Astrocyte (in vitro differentiated cells and primary cell): ENCODE measurements at regions not wholly inside any gene's neighbourhood (a gene's known extent, or its start where the extent isn't known, plus 50 kb on each side); places are given as distances from the start of the nearest gene placed in this dataset.

ENCODE experiments used
- DNase-seq: peaks from one replicate; pipeline ENCODE4 v3.0.0-alpha.2; 2010; ENCODE audit warnings: low read depth
- FAIRE-seq: peaks from 2 replicates; lab custom pipeline; 2011; peaks lifted over from hg19 to GRCh38; lab: Jason Lieb, UNC
- H2AFZ ChIP-seq: 2 replicates; pipeline ENCODE4 v1.6.0; 2012; ENCODE audit warnings: low read depth, low read length, inconsistent platforms
- H3K27ac ChIP-seq: 2 replicates; pipeline ENCODE4 v1.5.1; 2011; ENCODE audit warnings: low read depth, low read length, inconsistent platforms
- H3K27me3 ChIP-seq: 2 replicates; pipeline ENCODE4 v1.6.0; 2011; ENCODE audit warnings: low read length, inconsistent platforms; ENCODE audit not compliant: insufficient read depth
- H3K36me3 ChIP-seq: 2 replicates; pipeline ENCODE4 v1.5.1; 2011; ENCODE audit warnings: low read length, inconsistent platforms; ENCODE audit not compliant: insufficient read depth
- H3K4me1 ChIP-seq: 2 replicates; pipeline ENCODE4 v1.5.1; 2011; ENCODE audit warnings: low read length, inconsistent platforms; ENCODE audit not compliant: insufficient read depth
- H3K4me2 ChIP-seq: 2 replicates; pipeline ENCODE4 v1.6.0; 2012; ENCODE audit warnings: low read length, inconsistent platforms
- H3K4me3 ChIP-seq: 2 replicates; pipeline ENCODE4 v1.5.1; 2011; ENCODE audit warnings: low read depth, mild to moderate bottlenecking, low read length, inconsistent platforms; ENCODE audit not compliant: insufficient read depth
- H3K79me2 ChIP-seq: 2 replicates; pipeline ENCODE4 v1.6.0; 2012; ENCODE audit warnings: mild to moderate bottlenecking, low read length, inconsistent platforms; ENCODE audit not compliant: insufficient read depth
- H3K9ac ChIP-seq: 2 replicates; pipeline ENCODE4 v1.6.0; 2012; ENCODE audit warnings: mild to moderate bottlenecking, low read length, inconsistent platforms
- H3K9me3 ChIP-seq: 2 replicates; pipeline ENCODE4 v1.5.1; 2012; ENCODE audit warnings: low read depth, mild to moderate bottlenecking, low read length, inconsistent platforms; ENCODE audit not compliant: insufficient read depth
- H4K20me1 ChIP-seq: 2 replicates; pipeline ENCODE4 v1.6.0; 2012; ENCODE audit warnings: low read length, inconsistent platforms; ENCODE audit not compliant: insufficient read depth
- H3K27ac Mint-ChIP-seq: one replicate; pipeline ENCODE4 v1.8.0; 2021; ENCODE audit warnings: mild to moderate bottlenecking, mixed read lengths; ENCODE audit not compliant: unreplicated experiment
- H3K27me3 Mint-ChIP-seq: one replicate; pipeline ENCODE4 v1.8.0; 2021; ENCODE audit warnings: low read depth, mixed read lengths; ENCODE audit not compliant: unreplicated experiment
- H3K36me3 Mint-ChIP-seq: one replicate; pipeline ENCODE4 v1.8.0; 2021; ENCODE audit warnings: low read depth, mixed read lengths; ENCODE audit not compliant: unreplicated experiment
- H3K4me1 Mint-ChIP-seq: one replicate; pipeline ENCODE4 v1.8.0; 2021; ENCODE audit warnings: low read depth, mixed read lengths; ENCODE audit not compliant: unreplicated experiment
- H3K4me3 Mint-ChIP-seq: one replicate; pipeline ENCODE4 v1.8.0; 2021; ENCODE audit warnings: mild to moderate bottlenecking, moderate library complexity, mixed read lengths; ENCODE audit not compliant: unreplicated experiment
- H3K9me3 Mint-ChIP-seq: one replicate; pipeline ENCODE4 v1.8.0; 2021; ENCODE audit warnings: mild to moderate bottlenecking, mixed read lengths; ENCODE audit not compliant: unreplicated experiment
- CTCF ChIP-seq: IDR thresholded peaks from 2 replicates; pipeline ENCODE4 v1.5.1; 2011; ENCODE audit warnings: low read depth, mild to moderate bottlenecking, inconsistent platforms, low read length, moderate library complexity; ENCODE audit not compliant: insufficient read depth
- EZH2 ChIP-seq: IDR thresholded peaks from 2 replicates; pipeline ENCODE4 v1.6.1; 2012; ENCODE audit warnings: mild to moderate bottlenecking, low read length, inconsistent platforms; ENCODE audit not compliant: insufficient read depth

- Histone ChIP-seq H3K9ac (no peak overlapping the region), H4K20me1 (no peaks in the 10 kb centered on the region)
These were observed 294.1 kb downstream of the PMP22 start for GRCh38 chr17:14971054-14971453.

GRCh38 chr17:14959106-14959648 lies 305.9 kb downstream of the PMP22 start:
- Histone ChIP-seq H3K4me3 (no peak overlapping the region), H4K20me1 (no peaks in the 10 kb centered on the region), H3K9ac (no peak overlapping the region), H3K4me1 (no peaks in the 10 kb centered on the region), H3K9me3 (no peaks in the 10 kb centered on the region), H3K27ac (no peak overlapping the region), H3K4me2 (no peak overlapping the region), H3K27me3 (no peaks in the 10 kb centered on the region), H2AFZ (no peak overlapping the region), H3K36me3 (no peaks in the 10 kb centered on the region), H3K79me2 (no peaks in the 10 kb centered on the region)
- Mint-ChIP-seq H3K9me3 (peaks cover 2% of the 10 kb centered on the region), H3K4me1 (peaks cover 8% of the 10 kb centered on the region), H3K4me3 (no peak overlapping the region), H3K27ac (no peak overlapping the region), H3K27me3 (peaks cover 2% of the 10 kb centered on the region), H3K36me3 (no peaks in the 10 kb centered on the region)
- no peak for TF ChIP-seq CTCF
- DNase-seq (no peak), FAIRE-seq (no peak)

More at GRCh38 chr17:14971054-14971453, 294.1 kb downstream of the PMP22 start:
- no peak for DNase-seq
- Mint-ChIP-seq H3K27ac (no peak overlapping the region), H3K4me1 (no peaks in the 10 kb centered on the region), H3K4me3 (no peak overlapping the region), H3K9me3 (peaks cover 25% of the 10 kb centered on the region), H3K27me3 (peaks cover 6% of the 10 kb centered on the region), H3K36me3 (no peaks in the 10 kb centered on the region)
- no peak for TF ChIP-seq CTCF
- TF ChIP-seq EZH2 = no peak
- Histone ChIP-seq H3K9me3 (peaks cover 9% of the 10 kb centered on the region), H3K27ac (no peak overlapping the region), H3K4me1 (no peaks in the 10 kb centered on the region), H3K79me2 (no peaks in the 10 kb centered on the region), H3K36me3 (no peaks in the 10 kb centered on the region), H3K27me3 (no peaks in the 10 kb centered on the region), H3K4me3 (no peak overlapping the region), H2AFZ (no peak overlapping the region), H3K4me2 (no peak overlapping the region)
- FAIRE-seq = no peak

GRCh38 chr17:14953405-14953804 lies 311.7 kb downstream of the PMP22 start:
- Histone ChIP-seq H3K4me2 (no peak overlapping the region), H3K9ac (no peak overlapping the region), H3K79me2 (no peaks in the 10 kb centered on the region), H3K27me3 (no peaks in the 10 kb centered on the region), H3K4me1 (no peaks in the 10 kb centered on the region), H2AFZ (no peak overlapping the region), H3K9me3 (no peaks in the 10 kb centered on the region), H4K20me1 (no peaks in the 10 kb centered on the region), H3K36me3 (no peaks in the 10 kb centered on the region), H3K27ac (no peak overlapping the region), H3K4me3 (no peak overlapping the region)
- no peak overlapping the region for H3K27ac Mint-ChIP-seq
- H3K4me1 Mint-ChIP-seq = peaks cover 26% of the 10 kb centered on the region
- FAIRE-seq = no peak
- no peak for DNase-seq
- H3K9me3 Mint-ChIP-seq = peaks cover 5% of the 10 kb centered on the region
- no peaks in the 10 kb centered on the region for H3K36me3 Mint-ChIP-seq
- TF ChIP-seq CTCF (no peak), EZH2 (no peak)
- H3K4me3 Mint-ChIP-seq = no peak overlapping the region
- no peaks in the 10 kb centered on the region for H3K27me3 Mint-ChIP-seq
